ENCODE measurements at regions not wholly inside any gene's neighbourhood (a gene's known extent, or its start where the extent isn't known, plus 50 kb on each side); places are given as distances from the start of the nearest gene placed in this dataset.

- Histone ChIP-seq H3K27me3 (replicated peaks; ENCODE audit: control insufficient read depth, insufficient read depth, low read length) (no peaks in the 10 kb centered on the region), H3K4me3 (replicated peaks; ENCODE audit: low read depth, low read length) (no peak overlapping the region), H3K36me3 (ENCODE audit: control insufficient read depth, insufficient read depth, low read length) (no peaks in the 10 kb centered on the region)
- TF ChIP-seq CTCF (IDR thresholded peaks at IDR 0.05; ENCODE audit: insufficient read depth, low read length, poor library complexity, severe bottlenecking): no peak
- no peak for DNase-seq (ENCODE audit: extremely low read depth, insufficient read length)
Observed at GRCh38 chr22:48187356-48187755, 1424.9 kb downstream of the TBC1D22A start.

- no peak for TF ChIP-seq CTCF (IDR thresholded peaks at IDR 0.05; ENCODE audit: insufficient read depth, low read length, poor library complexity, severe bottlenecking)
- no peak for DNase-seq (ENCODE audit: extremely low read depth, insufficient read length)
- Histone ChIP-seq H3K36me3 (ENCODE audit: control insufficient read depth, insufficient read depth, low read length) (no peaks in the 10 kb centered on the region), H3K4me3 (replicated peaks; ENCODE audit: low read depth, low read length) (no peak overlapping the region), H3K27me3 (replicated peaks; ENCODE audit: control insufficient read depth, insufficient read depth, low read length) (no peaks in the 10 kb centered on the region)
Observed at GRCh38 chr22:48186146-48186790, 1423.8 kb downstream of the TBC1D22A start.

GRCh38 chr22:48185071-48186055 lies 1422.9 kb downstream of the TBC1D22A start:
- Histone ChIP-seq H3K27me3 (replicated peaks; ENCODE audit: control insufficient read depth, insufficient read depth, low read length) (no peaks in the 10 kb centered on the region), H3K4me3 (replicated peaks; ENCODE audit: low read depth, low read length) (no peak overlapping the region), H3K36me3 (ENCODE audit: control insufficient read depth, insufficient read depth, low read length) (no peaks in the 10 kb centered on the region)
- TF ChIP-seq CTCF (IDR thresholded peaks at IDR 0.05; ENCODE audit: insufficient read depth, low read length, poor library complexity, severe bottlenecking): no peak
- DNase-seq (ENCODE audit: extremely low read depth, insufficient read length): no peak

GRCh38 chr22:48182846-48183805 lies 1420.7 kb downstream of the TBC1D22A start:
- DNase-seq (ENCODE audit: extremely low read depth, insufficient read length): no peak
- no peak for TF ChIP-seq CTCF (IDR thresholded peaks at IDR 0.05; ENCODE audit: insufficient read depth, low read length, poor library complexity, severe bottlenecking)

GRCh38 chr22:48182031-48182430 lies 1419.6 kb downstream of the TBC1D22A start:
- no peak for TF ChIP-seq CTCF (IDR thresholded peaks at IDR 0.05; ENCODE audit: insufficient read depth, low read length, poor library complexity, severe bottlenecking)
- H3K4me3 ChIP-seq (replicated peaks; ENCODE audit: low read depth, low read length): no peak overlapping the region
- H3K27me3 ChIP-seq (replicated peaks; ENCODE audit: control insufficient read depth, insufficient read depth, low read length): no peaks in the 10 kb centered on the region
- H3K36me3 ChIP-seq (ENCODE audit: control insufficient read depth, insufficient read depth, low read length): no peaks in the 10 kb centered on the region
- no peak for DNase-seq (ENCODE audit: extremely low read depth, insufficient read length)

More at GRCh38 chr22:48182846-48183805, 1420.7 kb downstream of the TBC1D22A start:
- no peaks in the 10 kb centered on the region for H3K27me3 ChIP-seq (replicated peaks; ENCODE audit: control insufficient read depth, insufficient read depth, low read length)
- H3K4me3 ChIP-seq (replicated peaks; ENCODE audit: low read depth, low read length): no peak overlapping the region
- no peaks in the 10 kb centered on the region for H3K36me3 ChIP-seq (ENCODE audit: control insufficient read depth, insufficient read depth, low read length)
